Activated naive CD4-positive, alpha-beta T cell treated with anti-CD3 and anti-CD28 coated beads, Interleukin-2, amount 50 U/mL, for 72 hours (primary cell): ENCODE measurements at regions not wholly inside any gene's neighbourhood (a gene's known extent, or its start where the extent isn't known, plus 50 kb on each side); places are given as distances from the start of the nearest gene placed in this dataset.

Experiments
- ATAC-seq, 2 donors: fragments of 150-1000 bp; cut with Tn5 transposase; 2 replicates each; pipeline ENCODE4 v1.10.0; 2021; ENCODE audit warnings: mild to moderate bottlenecking in 2 of 2, moderate library complexity in 2 of 2
- DNase-seq, 2 donors: peaks; one replicate each; pipeline ENCODE4 v3.0.0; 2021 to 2022; ENCODE audit warnings: low spot score in 2 of 2
- H3K27ac Mint-ChIP-seq, 2 donors: one replicate each; pipeline ENCODE4 v1.8.0; 2022; ENCODE audit warnings: mild to moderate bottlenecking in 2 of 2, mixed read lengths in 2 of 2
- H3K36me3 Mint-ChIP-seq, 2 donors: one replicate each; pipeline ENCODE4 v1.8.0; 2022; ENCODE audit warnings: mixed read lengths in 2 of 2
- H3K9me3 Mint-ChIP-seq, 2 donors: one replicate each; pipeline ENCODE4 v1.8.0; 2022; ENCODE audit warnings: mixed read lengths in 2 of 2

- DNase-seq (no peak), ATAC-seq (no peak)
- no peak overlapping the region for H3K27ac Mint-ChIP-seq
- no peaks in the 10 kb centered on the region for H3K36me3 Mint-ChIP-seq
- no peaks in the 10 kb centered on the region for H3K9me3 Mint-ChIP-seq
These were observed 215.3 kb downstream of the KIF20B start for GRCh38 chr10:89916468-89917215.

DNA sequence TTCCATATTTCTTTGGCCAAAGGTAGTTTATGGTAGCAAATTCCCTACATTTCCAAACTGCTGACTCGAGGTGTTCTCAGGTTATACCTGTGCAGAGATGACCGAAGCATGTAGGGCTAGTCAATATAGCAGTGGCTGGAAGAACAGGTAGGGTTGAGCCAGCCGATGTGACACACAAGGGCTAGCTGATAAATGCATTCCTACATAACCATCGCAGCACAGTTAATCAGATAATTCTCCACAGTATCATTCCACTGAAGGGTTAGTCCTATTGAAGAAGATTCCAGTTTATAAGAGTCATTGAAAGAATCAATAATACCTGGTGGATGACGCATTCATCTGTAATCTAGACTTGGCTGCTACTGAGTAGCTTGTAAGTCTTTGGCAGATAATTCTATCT, 220.0 kb downstream of the KIF20B start:
- no peaks in the 10 kb centered on the region for H3K9me3 Mint-ChIP-seq
- ATAC-seq = no peak
- H3K27ac Mint-ChIP-seq = no peak overlapping the region

GRCh38 chr10:89923661-89924060, 222.3 kb downstream of the KIF20B start:
- no peak overlapping the region for H3K27ac Mint-ChIP-seq
- no peaks in the 10 kb centered on the region for H3K9me3 Mint-ChIP-seq
- ATAC-seq (no peak), DNase-seq (no peak)
- H3K36me3 Mint-ChIP-seq = no peaks in the 10 kb centered on the region

More for the DNA sequence above, 220.0 kb downstream of the KIF20B start:
- DNase-seq = no peak
- no peaks in the 10 kb centered on the region for H3K36me3 Mint-ChIP-seq

GRCh38 chr10:89924261-89924660, 222.9 kb downstream of the KIF20B start:
- no peaks in the 10 kb centered on the region for H3K9me3 Mint-ChIP-seq
- DNase-seq = no peak

GRCh38 chr10:89926736-89927135, 225.3 kb downstream of the KIF20B start:
- DNase-seq (no peak), ATAC-seq (no peak)
- no peaks in the 10 kb centered on the region for H3K36me3 Mint-ChIP-seq
- H3K27ac Mint-ChIP-seq = no peak overlapping the region
- no peaks in the 10 kb centered on the region for H3K9me3 Mint-ChIP-seq

More at GRCh38 chr10:89924261-89924660, 222.9 kb downstream of the KIF20B start:
- no peak for ATAC-seq
- no peaks in the 10 kb centered on the region for H3K36me3 Mint-ChIP-seq
- no peak overlapping the region for H3K27ac Mint-ChIP-seq

DNA sequence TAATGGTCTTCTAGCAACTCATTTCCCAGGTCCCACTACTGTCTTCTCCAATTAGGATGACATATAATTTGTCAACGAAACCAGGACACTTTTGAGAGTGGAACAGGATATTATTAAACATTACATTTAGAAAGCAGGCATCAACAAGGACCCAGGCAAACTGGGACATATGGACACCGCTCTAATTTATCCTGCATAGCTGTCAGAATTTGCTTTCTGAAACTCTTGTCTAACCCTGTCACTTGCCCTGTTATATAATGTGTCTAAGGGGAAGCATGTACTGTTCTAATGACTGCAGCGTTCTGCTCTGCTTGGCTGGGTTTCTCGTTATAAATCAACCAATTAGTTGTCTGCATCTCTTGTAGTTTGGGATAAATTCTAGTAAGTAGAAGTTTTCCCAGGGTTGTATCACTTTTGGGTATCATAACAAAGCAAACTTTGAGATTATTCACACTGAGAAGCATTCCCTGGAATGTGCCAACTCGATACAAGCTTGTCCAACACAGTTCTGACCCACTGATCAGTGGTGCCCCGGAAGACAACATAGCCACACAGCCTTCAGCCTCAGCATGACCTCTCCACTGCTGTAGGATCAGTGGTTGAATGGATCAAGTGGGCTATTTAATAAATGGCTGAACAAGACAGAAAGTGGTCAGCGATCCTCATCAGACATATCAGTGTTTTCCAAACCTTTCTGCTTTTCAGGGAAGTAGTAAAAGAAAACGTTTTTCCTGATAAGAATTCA, 228.1 kb downstream of the KIF20B start:
- Mint-ChIP-seq H3K9me3 (no peaks in the 10 kb centered on the region), H3K36me3 (no peaks in the 10 kb centered on the region), H3K27ac (no peak overlapping the region)
- no peak for DNase-seq
- no peak for ATAC-seq

DNA sequence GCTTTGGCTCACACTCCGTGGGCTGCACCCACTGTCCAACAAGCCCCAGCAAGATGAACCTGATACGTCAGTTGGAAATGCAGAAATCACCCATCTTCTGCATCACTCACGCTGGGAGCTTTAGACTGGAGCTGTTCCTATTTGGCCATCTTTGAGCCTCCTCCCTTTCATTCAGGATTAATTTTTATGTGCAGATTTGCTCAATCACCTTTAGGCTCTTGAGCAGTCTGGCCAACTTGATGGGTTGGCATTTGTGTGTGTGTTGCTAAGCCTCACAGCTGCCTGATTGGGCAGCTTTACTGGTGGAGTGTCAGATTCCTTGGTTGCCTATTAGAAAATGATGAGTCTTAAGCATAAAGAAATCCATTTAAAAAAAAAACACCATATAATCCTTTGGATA, 236.1 kb downstream of the KIF20B start:
- no peak for DNase-seq
- no peaks in the 10 kb centered on the region for H3K36me3 Mint-ChIP-seq
- H3K27ac Mint-ChIP-seq = no peak overlapping the region
- peaks cover 0 to 4% of the 10 kb centered on the region in 2 donors for H3K9me3 Mint-ChIP-seq
- ATAC-seq = no peak

DNA sequence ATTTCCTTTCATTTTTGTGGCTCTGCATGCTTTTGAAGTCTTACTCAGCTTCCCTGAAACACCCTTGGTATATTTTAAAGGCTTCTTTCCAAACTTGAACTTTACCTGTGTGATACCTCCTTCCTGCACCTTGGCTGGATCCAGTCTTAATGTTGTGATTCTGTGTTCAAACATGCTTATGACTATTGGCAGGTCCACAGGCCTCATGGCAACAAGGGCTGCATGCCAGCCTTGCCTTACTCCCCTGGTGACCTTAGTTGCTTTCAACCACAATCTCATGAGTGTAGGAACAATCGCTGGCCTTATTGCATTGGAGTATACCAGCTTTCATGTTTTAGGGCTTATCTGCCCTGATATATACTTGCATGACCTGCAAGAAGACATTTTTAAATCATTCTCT, 238.7 kb downstream of the KIF20B start:
- peaks cover 0 to 4% of the 10 kb centered on the region in 2 donors for H3K9me3 Mint-ChIP-seq
- H3K27ac Mint-ChIP-seq = no peak overlapping the region
- ATAC-seq (no peak), DNase-seq (no peak)
- H3K36me3 Mint-ChIP-seq = no peaks in the 10 kb centered on the region

DNA sequence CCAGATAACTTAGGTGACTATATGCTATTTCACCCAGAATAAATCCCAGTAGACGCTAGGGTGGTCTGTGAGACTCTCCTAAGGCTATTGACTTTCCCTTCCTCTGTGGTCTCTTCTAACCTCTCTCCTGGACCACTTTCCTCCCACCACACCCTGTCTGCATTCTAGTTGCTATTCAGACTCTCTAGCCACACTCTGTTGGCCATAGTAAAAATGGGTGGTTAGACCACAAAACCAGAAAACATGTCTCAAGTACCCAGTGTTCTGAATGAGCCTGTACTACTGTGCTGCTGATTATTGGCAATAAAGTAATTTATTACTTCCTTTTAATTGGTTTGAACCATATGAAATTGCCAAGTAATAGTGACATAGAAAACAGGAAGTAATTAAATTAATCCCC, 240.8 kb downstream of the KIF20B start:
- Mint-ChIP-seq H3K36me3 (no peaks in the 10 kb centered on the region), H3K9me3 (no peaks in the 10 kb centered on the region), H3K27ac (no peak overlapping the region)
- no peak for DNase-seq
- no peak for ATAC-seq

DNA sequence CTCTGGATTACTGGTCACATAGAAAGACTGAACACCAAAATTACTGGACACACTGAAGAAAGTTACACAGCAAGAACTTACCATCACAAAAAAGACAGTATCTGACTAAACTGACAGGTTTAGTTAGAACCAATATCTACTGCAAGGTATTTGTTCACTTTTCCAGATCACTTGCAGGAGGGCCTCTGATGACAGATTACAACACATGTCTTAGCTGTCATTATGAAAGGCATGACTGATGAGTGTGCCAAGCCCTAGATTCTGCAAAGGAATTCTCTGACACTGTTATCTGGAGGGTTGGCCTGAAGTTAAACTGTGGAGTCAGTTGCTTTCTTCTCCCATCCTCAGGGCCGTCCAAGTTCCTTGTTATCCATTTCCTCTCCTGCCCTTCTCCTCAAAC, 242.7 kb downstream of the KIF20B start:
- H3K27ac Mint-ChIP-seq = no peak overlapping the region
- H3K9me3 Mint-ChIP-seq = peaks cover 0 to 4% of the 10 kb centered on the region in 2 donors
- ATAC-seq = no peak
- no peak for DNase-seq
- no peaks in the 10 kb centered on the region for H3K36me3 Mint-ChIP-seq

DNA sequence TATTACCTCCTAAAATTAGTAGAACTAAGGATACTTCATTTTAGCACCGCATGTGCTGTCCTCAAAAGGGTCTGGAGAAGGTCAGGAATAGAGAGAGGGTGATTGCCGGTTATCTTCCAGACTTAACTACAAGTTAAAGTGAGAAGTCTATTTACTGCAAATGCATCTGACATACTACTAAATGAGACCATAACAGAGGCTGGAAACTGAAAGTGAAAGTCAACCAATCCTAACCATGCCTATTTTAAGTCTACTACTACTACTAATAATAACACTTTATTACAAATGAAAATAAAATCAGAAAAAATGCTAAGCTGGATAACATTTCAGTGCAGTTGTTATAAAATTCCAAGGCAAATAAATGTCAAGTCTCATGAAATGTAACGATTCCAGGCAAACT, 244.7 kb downstream of the KIF20B start:
- ATAC-seq (no peak), DNase-seq (no peak)
- Mint-ChIP-seq H3K36me3 (no peaks in the 10 kb centered on the region), H3K9me3 (peaks cover 0 to 4% of the 10 kb centered on the region in 2 donors), H3K27ac (no peak overlapping the region)

DNA sequence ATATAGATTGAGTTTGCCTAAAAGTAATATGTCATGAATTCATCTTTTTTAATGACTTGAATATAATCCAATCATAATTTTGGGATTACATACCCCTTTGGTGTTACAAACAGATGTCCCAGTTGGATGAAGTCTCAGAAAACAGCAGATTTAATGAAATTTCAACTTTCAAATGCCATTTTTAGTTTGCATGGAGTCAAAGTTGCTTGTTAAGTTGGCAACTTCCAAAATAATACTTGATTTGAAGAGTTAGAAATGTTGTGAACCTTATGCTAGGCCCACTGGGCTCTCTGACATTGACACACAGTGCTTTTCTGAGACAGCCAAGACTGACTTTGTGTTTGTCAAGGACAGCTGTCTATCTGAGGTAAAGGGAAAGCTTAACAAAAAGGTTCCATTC, 248.1 kb downstream of the KIF20B start:
- DNase-seq = no peak
- H3K9me3 Mint-ChIP-seq = peaks cover 0 to 4% of the 10 kb centered on the region in 2 donors
- H3K27ac Mint-ChIP-seq = no peak overlapping the region
- ATAC-seq = no peak
- H3K36me3 Mint-ChIP-seq = no peaks in the 10 kb centered on the region

DNA sequence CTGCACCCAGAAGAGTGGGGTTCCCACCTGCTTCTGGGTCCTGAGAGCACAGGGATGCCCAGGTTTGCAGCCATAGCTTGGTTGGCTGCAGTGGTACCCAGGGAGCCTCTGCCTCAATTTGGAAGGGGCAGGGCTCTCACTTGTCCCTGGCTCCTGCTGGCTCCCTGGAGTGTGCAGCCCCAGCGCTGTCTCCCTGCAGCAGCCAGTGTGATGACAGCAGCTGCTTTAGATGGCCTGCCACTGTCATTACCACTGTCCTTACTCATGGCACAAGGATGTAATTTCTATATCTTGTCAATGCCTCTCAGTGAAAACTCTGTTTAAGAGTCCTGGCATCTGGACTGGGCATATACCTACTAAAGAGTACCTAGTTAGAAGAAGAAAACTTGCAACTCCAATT, 250.9 kb downstream of the KIF20B start:
- H3K36me3 Mint-ChIP-seq = no peaks in the 10 kb centered on the region
- DNase-seq (no peak), ATAC-seq (no peak)
- peaks cover 0 to 4% of the 10 kb centered on the region in 2 donors for H3K9me3 Mint-ChIP-seq
- no peak overlapping the region for H3K27ac Mint-ChIP-seq

DNA sequence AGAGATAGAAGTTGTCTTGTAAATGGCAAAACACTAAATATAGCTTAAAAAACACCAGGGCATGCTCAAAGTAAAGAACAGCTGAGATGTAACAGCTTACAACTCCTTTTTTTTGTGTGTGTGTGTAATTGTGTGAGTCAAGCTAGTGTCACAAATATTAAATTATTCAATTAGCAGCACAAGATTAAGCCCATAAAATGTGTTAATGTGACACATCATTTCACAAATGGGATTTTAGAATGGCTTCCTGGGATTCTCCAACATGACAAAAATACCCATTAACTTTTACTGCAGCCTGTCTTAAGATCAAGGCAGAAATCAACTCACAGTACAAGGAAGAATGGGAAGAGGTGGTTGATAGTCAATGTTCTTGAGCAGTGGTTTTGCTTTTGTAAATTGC, 251.4 kb downstream of the KIF20B start:
- peaks cover 0 to under 1% of the 10 kb centered on the region in 2 donors for H3K9me3 Mint-ChIP-seq
- no peak overlapping the region for H3K27ac Mint-ChIP-seq
- ATAC-seq (no peak), DNase-seq (no peak)
- H3K36me3 Mint-ChIP-seq = no peaks in the 10 kb centered on the region

- DNase-seq = no peak
- no peaks in the 10 kb centered on the region for H3K36me3 Mint-ChIP-seq
- H3K9me3 Mint-ChIP-seq = no peaks in the 10 kb centered on the region
- ATAC-seq = no peak
- H3K27ac Mint-ChIP-seq = no peak overlapping the region
These were observed 252.7 kb downstream of the KIF20B start for GRCh38 chr10:89954061-89954460.

DNA sequence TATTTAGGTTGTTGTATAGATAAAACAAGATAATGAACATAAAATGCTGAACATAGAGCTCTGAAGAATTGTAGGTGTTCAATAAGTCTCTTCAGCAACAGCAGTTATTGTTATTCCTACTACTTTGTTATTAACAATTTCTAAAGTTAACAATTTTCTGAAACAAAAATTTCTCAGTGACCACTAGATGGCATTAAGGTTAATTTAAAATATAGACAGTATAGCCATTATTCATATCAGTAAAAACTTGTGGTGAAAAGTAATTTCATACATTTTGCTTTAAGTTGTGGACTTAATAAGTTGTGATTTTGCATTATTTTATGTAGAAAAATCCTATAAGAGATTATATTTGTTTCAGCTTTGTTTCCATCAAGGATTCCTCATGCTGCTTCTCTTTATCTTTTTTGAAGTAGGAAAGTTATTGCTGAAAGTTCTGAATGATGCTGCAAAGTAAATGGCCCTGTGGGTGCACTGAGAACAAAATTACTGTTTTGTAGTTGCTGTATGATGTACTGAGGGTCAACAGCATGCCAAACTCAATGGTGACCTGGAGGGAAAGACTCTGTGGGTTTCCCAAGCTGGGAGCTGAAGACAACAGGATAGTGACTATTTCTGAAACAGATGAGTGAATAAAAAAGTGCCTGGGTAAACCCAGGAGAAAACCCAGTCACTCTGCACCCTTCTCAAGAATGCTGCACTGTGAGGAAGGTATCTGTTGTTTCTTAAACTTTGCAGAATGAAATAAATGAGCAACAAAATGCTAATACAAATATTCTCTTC, 253.6 kb downstream of the KIF20B start:
- ATAC-seq = peak in 1 of 2 donors; percentile 87
- H3K27ac Mint-ChIP-seq = no peak overlapping the region
- H3K9me3 Mint-ChIP-seq = no peaks in the 10 kb centered on the region
- DNase-seq = no peak
- no peaks in the 10 kb centered on the region for H3K36me3 Mint-ChIP-seq

DNA sequence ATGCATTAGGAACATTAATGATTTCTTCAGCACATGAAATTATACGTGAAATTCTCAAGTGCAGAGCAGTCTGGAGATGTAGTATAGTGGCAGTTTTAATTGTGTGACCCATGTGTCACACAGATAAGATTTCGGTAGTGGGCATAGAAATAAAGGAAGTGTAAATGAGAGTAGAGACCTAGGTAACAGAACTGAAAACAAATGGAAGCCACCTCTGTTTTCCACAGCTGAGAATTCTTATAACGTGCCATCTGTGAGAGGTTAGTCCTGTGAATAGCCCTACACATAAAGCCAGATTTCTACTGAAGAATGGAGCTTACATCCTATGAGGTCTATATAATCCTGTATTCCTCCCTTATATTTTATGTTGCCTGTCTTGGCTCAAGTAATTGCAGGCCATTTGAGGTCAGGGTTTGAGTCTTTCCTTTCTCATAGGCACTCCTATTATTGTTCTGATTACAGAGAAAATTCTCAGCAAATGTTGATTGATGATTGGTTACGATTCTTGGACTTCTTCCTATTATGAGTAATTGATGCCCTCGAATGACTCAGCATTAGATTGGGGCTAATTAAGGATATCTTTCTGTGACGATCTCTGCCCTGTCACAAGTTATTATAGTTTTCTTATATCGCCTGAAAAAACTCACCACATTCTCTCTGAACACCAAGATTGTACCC, 258.2 kb downstream of the KIF20B start:
- Mint-ChIP-seq H3K36me3 (no peaks in the 10 kb centered on the region), H3K9me3 (peaks cover 0 to 4% of the 10 kb centered on the region in 2 donors), H3K27ac (no peak overlapping the region)
- DNase-seq (no peak), ATAC-seq (no peak)
